HG03432 (cell line): ENCODE measurements at regions not wholly inside any gene's neighbourhood (a gene's known extent, or its start where the extent isn't known, plus 50 kb on each side); places are given as distances from the start of the nearest gene placed in this dataset.
"Not testable (repeated sequence)": the region's sequence is repeated elsewhere in the genome, so short reads cannot be mapped to it uniquely, and the experiment has no call there.

ENCODE experiments used
- ATAC-seq: cut with Tn5 transposase; IDR thresholded peaks from one replicate; pipeline ENCODE4 v1.9.1; 2021; ENCODE audit warnings: mild to moderate bottlenecking, moderate library complexity; ENCODE audit not compliant: unreplicated experiment

DNA sequence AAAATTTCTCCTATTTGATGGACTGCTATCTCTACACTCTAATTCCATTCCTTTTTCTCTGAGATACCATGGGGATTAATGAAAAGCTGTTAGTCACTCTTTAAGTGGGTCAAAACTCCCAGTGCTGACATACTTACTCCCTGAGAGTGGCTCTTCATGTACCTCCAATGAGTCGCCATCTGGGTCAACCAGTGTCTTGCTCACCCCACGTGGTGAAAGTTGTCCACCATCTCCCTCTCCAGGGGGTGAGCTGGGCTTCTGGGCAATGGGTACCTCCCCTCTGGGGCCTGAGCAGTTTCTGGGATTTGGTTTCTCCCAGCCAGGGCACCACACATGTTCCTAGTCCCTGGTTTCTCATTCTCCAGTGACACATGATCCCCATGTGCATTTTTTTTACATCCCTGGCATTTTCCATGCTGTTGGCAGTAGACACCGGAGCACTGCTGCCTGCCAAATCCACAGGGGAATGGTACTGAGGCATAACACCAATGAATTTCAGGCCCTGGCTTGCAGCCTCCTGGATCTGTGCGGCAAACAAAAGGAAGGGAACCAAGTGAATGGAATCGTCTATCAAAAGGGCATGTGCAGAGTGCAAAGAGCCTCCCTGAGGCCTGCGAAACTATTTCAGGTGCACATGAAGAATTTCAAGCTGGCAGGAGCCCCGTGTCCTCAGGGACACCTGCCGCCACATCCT, 817.9 kb upstream of the AMELY start:
- no peak for ATAC-seq

- no peak for ATAC-seq
These were observed 817.4 kb upstream of the AMELY start for GRCh38 chrY:7728935-7729317.

GRCh38 chrY:7725791-7726460, 814.4 kb upstream of the AMELY start:
- ATAC-seq: no peak

GRCh38 chrY:7723991-7724632, 812.6 kb upstream of the AMELY start:
- ATAC-seq: peak; percentile 89

DNA sequence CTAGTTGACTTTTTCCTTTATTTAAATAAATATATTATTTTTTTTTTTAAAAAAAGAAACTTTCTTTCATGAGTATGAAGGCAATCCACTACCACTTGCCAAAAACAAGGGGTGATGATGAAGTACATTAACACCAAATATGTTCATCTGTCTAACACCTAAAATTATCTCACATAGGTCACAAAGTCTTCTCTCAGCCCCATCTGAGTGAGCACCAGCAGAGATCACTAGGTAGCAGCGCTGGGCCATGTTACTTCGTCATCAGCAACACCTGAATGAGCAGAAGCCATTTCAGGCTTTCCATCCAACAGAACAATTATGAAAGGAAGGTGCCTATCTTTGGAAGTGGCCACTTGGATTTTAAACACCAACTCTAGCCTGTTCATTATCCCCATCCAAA, 811.6 kb upstream of the AMELY start:
- ATAC-seq: no peak

- ATAC-seq: peak; percentile 53
These were observed 811.0 kb upstream of the AMELY start for GRCh38 chrY:7722566-7722965.

GRCh38 chrY:7720974-7721373, 809.4 kb upstream of the AMELY start:
- ATAC-seq: no peak

GRCh38 chrY:7719271-7719670, 807.7 kb upstream of the AMELY start:
- no peak for ATAC-seq

DNA sequence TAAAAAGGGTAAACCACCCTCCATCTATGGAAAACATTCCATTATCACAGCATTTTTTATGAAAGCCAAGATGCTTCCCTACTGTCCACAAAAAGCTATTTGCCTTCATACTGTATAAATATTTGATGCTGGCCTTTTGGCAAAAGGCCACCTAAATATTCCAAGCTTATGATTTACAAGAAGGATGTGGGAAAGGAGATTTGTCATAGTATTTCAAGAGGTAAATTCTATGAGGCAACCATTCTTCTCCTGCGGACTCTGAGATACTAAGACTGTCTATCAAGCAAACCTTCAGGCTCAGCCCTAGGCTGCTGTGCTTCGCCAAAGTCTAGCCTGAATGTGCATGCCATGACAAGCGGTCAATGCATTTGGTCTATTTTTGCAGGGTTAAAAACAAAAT, 807.1 kb upstream of the AMELY start:
- ATAC-seq: no peak

- no peak for ATAC-seq
These were observed 806.6 kb upstream of the AMELY start for GRCh38 chrY:7718126-7718525.

- ATAC-seq: no peak
These were observed 802.9 kb upstream of the AMELY start for GRCh38 chrY:7714426-7714825.

GRCh38 chrY:7713738-7714137, 802.2 kb upstream of the AMELY start:
- ATAC-seq: not testable (repeated sequence)

- no peak for ATAC-seq
These were observed 800.7 kb upstream of the AMELY start for GRCh38 chrY:7712289-7712688.

DNA sequence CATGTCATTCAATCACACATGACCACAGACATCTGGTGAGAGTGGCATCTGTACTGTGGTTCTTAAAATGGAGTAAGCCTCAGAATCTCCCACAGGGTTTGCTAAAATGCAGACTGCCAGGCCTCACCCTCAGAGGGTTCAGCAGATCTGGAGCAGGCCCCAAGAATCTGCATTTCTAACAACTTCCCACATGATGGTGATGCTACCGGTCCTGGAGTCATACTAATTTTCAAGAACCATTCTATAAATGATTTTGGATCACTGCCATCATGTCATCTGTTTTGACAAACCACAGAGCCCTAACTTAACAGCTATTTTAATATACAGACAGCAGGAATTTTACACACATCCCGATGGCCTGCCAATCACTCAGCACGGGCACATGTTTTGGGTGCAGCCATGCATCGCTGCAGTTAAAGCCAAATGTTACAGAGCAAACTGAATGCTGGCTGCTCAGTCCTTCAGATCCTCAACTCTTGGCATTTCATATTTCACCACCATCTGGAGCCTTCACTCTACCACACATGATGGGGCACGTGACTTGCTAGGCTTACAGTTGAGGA, 792.1 kb upstream of the AMELY start:
- ATAC-seq: no peak

GRCh38 chrY:7702481-7702880, 790.9 kb upstream of the AMELY start:
- ATAC-seq: no peak

DNA sequence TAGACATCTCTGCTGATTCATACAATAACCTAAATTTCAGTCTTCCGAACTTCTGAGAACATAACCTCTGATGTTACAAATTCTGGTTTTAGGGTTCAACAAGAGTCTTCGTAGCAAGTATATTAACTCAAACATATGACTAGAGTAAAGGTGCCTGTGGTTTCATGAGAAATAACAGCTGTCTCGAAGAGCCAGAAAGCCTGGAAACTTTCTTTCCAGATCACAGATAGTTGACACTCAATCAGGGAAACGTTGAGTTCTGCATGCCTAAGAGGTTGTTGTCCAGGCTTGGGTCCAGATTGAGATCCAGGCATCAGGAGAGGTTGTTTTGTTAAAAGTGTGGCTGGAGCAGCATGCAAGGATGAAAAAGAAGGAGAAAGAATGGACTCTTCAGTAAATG, 790.1 kb upstream of the AMELY start:
- ATAC-seq: no peak

DNA sequence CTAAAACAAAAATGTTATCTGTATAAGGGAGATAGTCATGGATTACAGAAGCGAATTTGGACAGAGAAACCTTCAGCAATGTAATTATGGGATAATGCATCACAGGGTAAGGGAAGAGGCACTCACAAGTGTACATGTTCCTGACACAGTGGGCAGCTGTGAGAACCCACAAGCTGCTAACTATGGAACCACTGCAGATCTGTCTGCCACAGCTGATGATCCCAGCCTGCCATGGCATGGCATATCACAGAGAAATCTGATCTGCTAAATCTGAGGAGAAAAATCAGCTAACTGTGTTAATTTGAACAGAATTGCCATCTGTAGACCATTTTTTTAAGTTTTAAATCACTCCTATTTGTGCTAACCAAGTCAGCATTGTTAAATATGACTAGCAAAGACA, 786.0 kb upstream of the AMELY start:
- no peak for ATAC-seq

GRCh38 chrY:7692701-7693100, 781.1 kb upstream of the AMELY start:
- no peak for ATAC-seq

GRCh38 chrY:7687086-7687485, 775.5 kb upstream of the AMELY start:
- no peak for ATAC-seq

DNA sequence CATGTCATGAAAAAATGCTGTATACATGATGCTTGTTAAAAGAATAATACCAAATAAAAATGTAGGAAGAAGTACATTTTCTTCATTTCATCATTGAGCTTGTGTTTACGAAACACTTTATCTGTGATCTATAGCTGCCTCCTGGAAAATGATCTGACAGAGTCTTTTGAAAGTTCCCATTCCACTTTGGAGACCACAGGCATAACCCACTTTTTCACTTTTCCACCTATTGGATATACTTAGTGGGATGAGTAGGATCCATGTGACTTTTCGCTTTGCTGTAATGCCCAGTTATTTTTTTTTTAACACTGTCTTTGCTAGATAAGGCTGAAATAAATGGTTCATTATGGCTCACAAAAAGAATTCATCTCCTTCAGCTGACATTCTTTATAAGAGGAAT, 773.0 kb upstream of the AMELY start:
- no peak for ATAC-seq

GRCh38 chrY:7682386-7682785, 770.8 kb upstream of the AMELY start:
- ATAC-seq: no peak

DNA sequence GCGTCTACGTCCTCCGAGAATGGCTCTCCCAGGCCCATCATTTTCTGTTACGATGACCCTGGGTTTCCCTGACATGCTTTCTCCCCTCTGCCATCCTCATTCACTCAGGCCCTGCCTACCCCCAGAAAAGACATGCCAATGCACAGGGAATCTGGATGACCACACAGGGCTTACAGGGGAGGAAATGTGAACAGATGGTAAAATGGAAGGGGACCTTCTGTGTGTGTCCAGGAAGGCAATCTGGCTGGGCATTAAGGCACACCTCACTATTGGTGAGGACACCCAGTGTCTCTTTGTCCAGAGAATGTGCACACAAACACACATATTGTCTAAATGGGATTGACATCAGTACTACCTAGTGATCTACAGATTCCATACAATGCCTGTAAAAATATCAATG, 769.9 kb upstream of the AMELY start:
- no peak for ATAC-seq
